Esophagus squamous epithelium (tissue), 4 donors: ENCODE measurements at regions not wholly inside any gene's neighbourhood (a gene's known extent, or its start where the extent isn't known, plus 50 kb on each side); places are given as distances from the start of the nearest gene placed in this dataset.

Experiments used
- POLR2A ChIP-seq, 4 donors: fragments of 450-650 bp; IDR thresholded peaks; one replicate each; pipeline ENCODE4 v1.6.1; 2017; ENCODE audit warnings: antibody characterized with exemption in 4 of 4, mild to moderate bottlenecking in 4 of 4, moderate library complexity in 3 of 4
- TF ChIP-seq, protein P1 (sequence below), 6 experiments: fragments of 450-650 bp in 4 of 6; fragments of 200-600 bp in 2 of 6; sonication (generic) in 2 of 6; IDR thresholded peaks; one replicate each; pipeline ENCODE4 v1.5.1; 2016 to 2019; ENCODE audit warnings: antibody characterized with exemption in 6 of 6, mild to moderate bottlenecking in 4 of 6, moderate library complexity in 4 of 6

DNA sequence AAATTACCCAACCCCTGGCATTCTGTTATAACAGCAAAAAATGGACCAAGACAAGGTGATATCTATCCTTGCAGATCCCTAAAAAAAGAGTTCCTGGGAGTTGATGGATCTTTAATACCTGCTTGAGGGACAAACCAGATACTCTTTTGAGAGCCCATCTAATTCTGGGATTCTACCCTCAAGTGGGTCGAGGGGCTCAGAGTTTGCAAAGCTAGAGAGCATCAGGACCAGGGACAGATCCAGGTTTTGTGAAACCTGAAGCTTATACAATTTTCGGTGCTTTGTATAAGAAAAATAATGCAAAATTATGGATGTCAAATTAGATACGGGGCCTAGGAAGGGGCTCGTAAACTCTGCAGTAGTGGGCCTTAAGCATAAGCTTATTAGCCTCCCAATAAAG, 130.5 kb upstream of the CRHR1 start:
- TF ChIP-seq, protein P1, sequence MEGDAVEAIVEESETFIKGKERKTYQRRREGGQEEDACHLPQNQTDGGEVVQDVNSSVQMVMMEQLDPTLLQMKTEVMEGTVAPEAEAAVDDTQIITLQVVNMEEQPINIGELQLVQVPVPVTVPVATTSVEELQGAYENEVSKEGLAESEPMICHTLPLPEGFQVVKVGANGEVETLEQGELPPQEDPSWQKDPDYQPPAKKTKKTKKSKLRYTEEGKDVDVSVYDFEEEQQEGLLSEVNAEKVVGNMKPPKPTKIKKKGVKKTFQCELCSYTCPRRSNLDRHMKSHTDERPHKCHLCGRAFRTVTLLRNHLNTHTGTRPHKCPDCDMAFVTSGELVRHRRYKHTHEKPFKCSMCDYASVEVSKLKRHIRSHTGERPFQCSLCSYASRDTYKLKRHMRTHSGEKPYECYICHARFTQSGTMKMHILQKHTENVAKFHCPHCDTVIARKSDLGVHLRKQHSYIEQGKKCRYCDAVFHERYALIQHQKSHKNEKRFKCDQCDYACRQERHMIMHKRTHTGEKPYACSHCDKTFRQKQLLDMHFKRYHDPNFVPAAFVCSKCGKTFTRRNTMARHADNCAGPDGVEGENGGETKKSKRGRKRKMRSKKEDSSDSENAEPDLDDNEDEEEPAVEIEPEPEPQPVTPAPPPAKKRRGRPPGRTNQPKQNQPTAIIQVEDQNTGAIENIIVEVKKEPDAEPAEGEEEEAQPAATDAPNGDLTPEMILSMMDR (IDR thresholded peaks at IDR 0.05), result no peak
- TF ChIP-seq POLR2A (IDR thresholded peaks at IDR 0.05), result no peak
